ENCODE measurements at regions not wholly inside any gene's neighbourhood (a gene's known extent, or its start where the extent isn't known, plus 50 kb on each side); places are given as distances from the start of the nearest gene placed in this dataset.
"Not testable (repeated sequence)": the region's sequence is repeated elsewhere in the genome, so short reads cannot be mapped to it uniquely, and the experiment has no call there.

DNA sequence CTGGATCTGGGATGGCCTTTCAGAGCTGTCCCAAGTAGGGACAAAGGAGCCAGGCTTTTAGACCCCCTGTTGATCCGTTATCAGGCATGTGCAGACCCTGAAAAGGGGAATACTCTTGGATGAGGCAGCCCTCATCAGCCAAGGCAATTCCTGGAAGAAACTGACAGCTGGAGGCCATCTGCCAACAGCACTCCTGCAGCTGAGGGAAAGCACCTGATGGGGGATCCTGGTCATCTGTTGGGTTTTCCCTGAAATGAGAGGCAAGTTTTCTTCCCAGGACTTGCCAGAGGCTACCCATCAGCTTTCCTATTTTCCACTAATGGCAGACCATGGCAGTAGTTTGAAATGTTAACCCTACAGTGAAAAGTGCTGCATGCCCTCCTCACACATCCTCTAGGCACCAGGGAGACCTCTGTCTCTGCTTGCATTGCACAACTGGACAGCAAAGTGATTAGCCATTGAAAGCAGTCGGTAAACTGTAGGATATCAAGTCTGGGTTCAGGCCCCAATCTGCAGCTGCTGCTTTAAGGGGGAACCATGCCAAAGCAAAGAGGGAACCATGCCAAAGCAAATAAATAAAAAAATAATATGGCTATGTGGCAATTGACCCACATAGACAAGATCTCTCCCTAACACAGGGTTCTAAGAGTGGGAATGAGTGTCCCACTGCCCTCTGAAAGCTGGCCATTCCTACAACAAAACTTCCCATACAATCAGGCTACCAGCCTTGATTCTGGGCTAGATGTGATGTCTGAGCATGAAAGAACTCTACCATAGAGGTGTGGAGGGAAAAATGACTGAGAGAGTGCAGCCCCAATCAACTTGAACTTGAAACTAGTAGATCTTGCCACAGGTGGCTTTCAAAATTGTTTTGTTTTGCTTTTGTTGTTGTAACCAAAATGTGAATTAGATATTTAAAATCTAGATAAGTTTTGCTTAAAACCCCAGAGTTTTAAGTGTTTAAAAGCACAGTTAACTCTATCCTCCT is 232.0 kb upstream of the STT3B start:
- DNase-seq = no peak

DNA sequence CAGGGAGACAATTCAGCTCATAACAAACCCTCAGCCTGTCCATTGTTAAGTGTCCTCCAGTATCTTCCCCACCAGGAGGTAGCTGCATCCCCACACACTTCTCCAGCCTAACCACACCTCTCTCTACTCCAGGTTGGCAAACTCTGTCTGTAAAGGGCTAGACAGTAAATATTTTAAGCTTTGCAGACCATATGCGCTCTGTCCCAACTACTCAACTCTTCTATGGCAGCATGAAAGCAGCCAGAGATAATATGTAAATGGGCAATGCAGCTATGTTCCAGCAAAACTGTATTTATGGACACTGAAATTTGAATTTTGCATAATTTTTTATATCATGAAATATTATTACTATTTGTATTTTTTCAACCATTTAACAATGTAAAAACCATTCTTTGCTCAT is 230.4 kb upstream of the STT3B start:
- no peak for DNase-seq

DNA sequence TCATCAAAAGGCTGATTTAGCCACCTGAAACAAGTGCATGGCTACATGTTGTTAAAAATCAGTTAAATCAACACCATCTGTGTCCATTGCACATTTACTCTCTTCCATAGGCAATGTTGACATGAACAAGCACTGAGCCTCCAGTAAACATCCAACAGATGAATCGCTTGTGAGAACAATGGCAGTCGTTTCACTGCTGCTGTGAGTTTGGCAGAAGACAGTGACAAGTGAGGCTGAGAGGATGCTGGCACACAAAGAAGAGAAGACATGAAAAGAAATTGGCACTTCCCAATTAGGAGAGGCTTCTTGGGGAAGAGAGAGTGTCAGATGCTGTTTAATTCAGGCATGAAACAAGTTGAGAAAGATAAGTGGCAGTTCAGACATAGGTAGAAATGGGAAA is 227.4 kb upstream of the STT3B start:
- DNase-seq = no peak

DNA sequence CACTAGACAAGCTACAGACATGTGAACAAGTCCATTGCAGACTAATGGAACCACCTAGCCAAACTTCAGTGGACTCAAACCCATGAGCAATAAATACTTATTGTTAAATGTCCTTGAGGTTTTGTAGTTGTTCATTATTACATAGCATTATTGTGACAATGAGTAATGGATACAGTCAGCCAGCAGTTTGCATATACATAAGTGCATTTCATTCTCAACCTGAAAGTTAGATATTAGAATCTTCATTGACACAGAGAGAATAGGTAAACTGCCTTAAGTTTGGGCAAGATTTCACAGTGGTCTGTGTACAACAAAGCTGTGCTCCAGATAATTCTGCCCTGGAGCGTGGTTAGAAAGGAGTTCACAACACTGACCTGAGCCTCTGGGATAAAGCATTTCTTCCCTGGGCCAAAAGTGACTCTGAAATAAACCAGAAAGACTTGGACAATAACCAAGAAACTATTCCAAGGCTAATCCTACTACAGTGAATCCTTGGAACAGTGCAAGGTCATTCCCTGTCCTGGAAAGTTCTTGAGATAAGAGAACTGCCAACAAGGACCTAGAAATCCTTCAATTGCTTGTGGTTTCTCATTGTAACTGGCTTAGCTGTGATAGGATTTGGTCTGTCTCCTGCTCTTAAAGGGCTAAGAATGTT is 225.5 kb upstream of the STT3B start:
- DNase-seq = no peak

DNA sequence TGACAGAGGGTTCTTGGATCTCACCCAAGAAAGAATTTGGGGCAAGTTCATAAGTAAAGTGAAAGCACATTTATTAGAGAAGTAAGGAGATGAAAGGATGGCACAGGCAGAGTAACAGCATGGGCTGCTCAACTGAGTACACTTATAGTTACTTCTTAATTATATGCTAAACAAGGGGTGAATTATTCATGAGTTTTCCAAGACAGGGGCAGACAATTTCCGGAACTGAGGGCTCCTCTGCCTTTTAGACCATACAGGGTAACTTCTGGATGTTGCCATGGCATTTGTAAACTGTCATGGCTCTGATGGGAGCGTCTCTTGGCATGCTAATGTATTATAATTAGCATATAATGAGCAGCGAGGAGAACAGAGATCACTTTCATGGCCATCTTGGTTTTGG is 221.2 kb upstream of the STT3B start:
- DNase-seq = no peak

DNA sequence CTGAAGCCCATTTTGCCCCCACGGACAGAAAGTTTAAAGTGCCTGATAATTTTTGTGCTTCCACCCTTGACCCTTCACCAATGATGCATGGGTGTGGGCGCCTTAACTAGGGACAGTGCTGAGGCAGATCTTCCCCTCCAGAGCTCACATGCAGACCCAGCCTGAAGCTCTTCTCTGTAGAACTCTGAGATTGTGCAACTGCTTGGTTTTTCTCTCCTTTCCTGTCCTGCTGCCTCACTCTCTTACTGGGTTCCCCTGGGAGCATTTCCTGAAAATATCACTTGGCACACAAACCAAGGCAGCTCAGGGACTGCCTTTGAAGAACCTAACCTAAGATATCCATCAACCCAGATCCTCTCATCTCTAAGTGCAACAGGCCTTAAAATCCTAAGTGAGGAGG is 220.3 kb upstream of the STT3B start:
- DNase-seq = no peak

DNA sequence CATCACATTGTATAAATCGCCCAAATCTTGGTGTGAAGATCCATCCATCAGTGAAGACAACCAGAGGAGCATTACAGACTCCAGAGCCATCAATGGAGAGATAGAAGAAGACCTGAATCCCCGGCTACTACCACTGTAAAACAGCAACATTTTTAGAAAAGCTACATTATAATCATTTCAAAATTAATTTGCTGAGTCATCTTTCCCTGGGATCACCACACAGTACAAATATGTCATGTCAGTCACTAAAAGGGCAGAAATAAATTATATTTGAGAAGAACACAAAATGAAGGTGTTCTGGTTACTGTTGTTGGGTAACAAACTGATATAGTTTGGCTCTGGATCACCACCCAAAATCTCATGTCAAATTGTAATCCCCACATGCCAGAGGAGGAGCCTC is 218.5 kb upstream of the STT3B start:
- no peak for DNase-seq

DNA sequence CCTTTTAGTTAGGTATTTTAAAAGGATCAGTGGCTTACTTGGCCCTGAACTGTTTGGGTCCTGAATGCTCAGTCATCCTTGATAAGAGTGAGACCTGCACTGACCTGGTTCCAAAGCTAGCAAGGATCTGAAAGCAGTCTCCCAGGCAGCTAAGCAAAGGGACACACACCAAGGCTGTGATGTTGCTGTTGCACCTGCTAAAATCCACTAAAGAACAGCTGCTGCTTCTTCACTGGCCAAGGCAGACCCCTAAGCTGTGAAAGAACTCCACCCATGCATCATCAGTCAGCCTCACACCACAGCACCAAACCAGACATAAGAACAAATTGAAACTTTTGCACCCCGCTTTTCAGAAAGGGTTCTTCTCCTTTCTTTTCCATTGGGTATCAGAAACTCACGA is 213.4 kb upstream of the STT3B start:
- DNase-seq = no peak

DNA sequence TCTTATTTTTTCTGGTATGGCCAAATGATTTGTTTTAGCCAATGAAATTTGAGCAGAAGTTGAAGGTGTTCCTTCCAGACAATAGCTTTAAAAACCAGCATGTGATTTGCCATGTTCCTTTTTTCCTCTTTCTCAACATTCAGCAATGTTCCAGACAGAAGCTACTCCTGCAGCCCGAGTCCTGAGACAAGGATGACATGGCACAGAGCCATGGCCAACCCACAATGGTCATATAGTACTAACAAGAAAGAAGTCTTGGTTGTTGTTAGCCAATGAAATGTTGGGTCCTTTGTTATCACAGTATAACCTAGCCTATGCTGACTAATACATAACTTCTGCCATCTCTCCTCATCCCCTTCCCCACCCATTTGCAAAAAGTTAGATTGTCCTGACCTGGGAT is 211.1 kb upstream of the STT3B start:
- no peak for DNase-seq

DNA sequence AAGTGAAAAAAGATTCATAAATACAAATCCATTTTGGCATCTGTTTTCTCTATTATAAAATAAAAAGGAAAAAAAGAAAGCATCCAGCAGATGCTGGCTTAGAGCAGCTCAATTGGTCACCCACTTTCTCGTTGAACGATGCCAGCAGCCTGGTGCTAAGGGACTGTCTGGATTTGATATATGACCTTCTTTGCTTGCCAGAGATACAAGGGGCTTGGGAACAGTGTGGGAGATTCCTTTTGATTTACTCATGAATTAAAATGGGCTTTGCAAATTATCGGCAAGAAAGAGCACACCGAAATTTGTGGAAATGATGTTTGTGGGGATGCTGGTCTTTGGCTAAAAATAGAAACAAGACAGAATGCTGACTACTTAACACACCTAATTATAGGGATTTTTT is 210.3 kb upstream of the STT3B start:
- DNase-seq = no peak

DNA sequence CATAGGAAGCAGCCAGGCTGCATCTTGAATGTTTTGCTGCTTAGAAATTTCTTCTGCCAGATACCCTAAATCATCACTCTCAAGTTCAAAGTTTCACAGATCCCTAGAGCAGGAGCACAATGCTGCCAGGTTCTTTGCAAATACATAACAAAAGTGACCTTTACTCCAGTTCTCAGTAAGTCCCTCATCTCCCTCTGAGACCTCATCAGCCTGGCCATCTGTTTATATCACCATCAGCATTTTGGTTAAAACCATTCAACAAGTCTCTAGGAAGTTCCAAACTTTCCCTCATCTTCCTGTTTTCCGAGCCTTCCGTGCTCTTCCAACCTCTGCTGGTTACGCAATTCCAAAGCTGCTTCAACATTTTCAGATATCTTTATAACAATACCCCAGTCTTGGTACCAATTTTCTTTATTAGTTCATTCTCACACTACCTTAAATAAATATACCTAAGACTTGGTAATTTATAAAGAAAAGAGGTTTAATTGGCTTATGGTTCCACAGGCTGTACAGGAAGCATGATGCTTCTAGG is 204.8 kb upstream of the STT3B start:
- DNase-seq = not testable (repeated sequence)

DNA sequence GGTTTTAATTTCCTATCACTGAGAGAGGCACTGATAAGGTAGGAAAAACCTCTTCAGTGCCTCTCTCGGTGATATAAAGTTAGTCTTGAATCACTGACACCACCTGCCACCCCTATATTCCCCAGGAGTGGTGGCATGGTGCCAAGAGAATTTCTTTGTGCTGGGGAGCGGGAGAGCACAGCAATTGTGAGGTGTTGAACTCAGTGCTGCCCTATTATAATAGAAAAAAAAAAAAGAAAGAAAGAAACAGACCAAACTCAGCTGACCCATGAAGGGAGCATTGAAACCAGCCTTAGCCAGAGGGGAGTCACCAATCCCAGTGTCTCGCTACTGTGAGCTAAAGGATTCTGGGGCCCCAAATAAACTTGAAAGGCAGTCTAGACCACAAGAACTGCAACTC is 201.4 kb upstream of the STT3B start:
- DNase-seq = no peak

DNA sequence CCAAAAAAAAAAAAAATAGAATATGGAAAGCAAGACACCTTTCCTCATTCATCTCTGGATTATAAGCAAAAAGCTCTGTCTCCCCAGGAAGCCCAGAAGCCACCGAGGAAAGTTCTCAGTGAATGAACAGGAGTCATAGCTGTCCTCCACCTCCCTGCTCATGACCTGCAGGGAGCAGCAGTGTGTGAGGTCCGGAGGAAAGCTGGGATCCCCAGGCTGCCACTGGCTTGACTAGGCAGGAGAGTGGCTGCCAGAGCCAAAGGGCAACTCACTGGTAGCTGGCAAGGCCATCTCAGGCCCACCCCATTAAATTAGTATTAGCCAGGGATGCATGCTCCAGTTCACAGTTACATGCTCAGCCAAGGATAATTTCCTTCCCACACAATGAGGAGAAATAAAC is 191.6 kb upstream of the STT3B start:
- no peak for DNase-seq

DNA sequence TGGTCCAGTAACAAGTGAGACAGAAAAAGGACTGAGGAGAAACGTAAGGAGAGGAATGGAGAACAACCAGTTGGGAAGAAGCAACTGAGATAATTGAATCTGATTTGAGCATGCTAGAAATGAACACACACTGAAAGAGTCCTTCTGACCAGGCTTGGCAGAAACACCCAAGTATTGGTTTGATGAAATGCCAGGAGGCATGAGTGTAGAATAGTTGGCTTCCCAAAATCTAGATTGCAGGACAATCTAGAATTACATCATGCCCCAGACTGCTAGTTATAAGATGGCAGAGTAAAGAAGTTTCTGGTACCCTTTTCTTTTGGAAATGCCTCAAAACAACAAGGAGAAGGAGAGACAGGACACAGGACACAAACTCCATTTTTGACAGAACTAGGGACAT is 189.7 kb upstream of the STT3B start:
- no peak for DNase-seq

DNA sequence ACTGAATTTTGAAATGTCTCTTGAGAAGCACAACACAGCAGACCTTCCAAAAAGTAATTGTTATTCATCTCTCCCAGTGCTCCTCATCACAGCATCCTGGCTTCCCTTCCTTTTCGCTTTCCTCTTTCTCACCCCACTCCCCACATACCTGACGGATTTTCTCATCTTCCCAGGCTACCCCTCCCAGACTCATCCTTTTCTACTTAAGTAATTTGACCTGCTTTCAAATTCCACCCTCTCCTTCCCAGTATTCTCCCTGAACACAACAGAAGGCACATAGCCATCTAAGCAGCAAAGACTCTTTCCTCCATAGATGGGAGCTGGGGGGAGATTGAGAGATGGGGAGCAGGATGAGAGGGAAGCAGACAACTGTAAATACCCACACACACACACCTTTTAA is 187.1 kb upstream of the STT3B start:
- no peak for DNase-seq

DNA sequence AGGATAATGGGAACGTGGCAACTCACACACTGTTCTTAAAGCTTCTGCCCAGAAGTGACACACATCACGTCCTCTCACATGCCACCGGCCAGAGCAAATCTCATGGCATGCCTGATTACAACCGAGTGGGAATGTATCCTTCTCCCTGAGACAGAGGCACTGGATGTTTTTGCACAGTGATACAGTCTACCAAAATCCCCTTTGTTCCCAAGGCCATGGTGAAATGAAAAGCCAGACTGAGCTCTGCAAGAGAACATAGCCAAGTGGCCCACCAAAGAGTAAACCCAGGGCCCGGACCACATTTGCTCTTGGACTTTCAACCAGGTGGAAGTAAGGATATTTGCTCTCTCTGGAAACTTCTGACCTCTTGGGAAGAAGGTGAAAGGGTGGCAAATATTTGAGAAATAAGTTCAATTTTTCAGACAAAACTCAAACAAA is 186.2 kb upstream of the STT3B start:
- DNase-seq = no peak

DNA sequence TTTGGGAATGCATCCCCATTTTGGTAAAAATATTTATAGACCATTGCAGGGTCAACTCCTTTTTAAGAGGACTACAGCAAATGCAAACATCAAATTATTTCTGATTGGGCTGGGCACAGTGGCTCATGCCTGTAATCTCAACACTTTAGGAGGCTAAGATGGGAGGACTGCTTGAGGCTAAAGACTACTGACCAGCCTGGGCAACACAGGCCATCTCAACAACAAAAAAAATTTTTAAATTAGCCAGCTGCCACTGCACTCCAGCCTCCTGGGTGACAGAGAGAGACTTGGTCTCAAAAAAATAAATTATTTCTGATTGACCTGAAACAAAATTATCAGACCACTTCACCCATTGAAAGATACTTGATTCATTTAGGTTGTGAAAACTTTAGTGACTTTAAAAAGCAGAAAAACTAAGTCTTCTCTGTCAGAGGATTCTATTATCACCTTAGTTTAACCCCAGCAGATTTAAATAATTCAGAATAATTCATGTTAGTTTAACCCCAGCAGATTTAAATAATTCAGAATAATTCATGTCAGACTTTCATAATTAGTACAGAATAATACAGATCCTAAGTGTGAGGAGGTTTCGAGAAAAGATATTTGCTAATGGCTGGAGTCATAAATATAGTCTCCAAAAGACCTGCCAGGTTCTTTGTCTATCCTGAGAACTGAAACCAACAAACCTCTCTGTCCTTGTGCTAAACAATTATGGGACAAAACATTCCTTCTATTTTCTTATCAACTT is 183.6 kb upstream of the STT3B start:
- DNase-seq = no peak

DNA sequence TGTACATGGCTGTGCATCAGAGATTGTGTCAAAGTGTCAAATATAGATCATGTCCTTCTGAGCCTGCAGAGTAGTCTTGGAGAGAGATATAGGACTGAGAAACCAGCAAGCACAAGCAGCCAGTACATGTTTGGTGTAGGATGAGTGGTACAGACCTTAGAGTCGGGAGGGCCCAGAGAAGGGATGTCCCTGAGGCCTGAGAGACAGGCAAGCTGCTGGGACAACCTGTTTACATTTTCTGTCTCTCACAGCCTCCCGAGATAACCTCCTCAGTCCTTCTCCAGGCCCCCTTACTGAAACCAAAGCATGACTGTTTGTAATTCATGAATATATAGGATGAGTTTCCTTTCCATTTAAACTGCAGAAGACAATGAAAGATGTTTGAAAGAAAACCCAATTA is 182.4 kb upstream of the STT3B start:
- DNase-seq = no peak

DNA sequence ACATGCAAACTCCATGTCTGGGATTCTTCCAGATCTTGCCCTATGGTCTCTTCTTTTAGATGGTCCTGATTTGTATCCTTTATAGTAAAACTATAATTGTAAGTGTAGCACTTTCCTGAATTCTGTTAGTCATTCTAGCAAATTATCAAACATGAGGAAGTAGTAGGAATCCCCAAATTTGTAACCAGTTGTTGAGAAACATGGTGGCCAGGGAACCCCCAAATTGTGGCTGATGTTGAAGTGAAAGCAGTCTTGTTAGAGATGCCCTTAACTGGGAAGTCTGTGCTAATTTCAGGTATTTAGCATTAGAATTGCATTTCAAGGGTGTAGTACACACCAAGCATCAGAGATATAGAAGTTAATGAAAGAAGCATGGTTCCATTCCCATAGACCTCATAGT is 180.4 kb upstream of the STT3B start:
- DNase-seq = no peak

DNA sequence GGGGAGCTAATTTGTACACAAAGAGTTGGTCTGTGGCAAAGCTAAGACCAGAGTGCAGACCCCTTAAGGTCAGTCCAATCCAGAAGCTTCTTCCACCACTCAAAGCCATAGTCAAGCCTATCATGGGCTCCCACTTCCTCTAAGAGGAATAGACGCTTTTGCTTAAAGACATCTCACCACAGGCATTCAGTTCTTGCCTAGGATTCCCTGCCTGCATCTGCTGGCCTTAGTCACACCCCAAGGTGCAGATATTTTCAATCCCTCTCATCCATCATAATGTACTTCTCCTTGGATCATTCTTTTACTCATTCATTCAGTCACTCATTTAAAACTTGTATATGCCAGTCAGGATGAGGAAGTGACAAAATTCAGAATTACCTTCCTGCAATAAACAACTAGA is 179.6 kb upstream of the STT3B start:
- DNase-seq = no peak

DNA sequence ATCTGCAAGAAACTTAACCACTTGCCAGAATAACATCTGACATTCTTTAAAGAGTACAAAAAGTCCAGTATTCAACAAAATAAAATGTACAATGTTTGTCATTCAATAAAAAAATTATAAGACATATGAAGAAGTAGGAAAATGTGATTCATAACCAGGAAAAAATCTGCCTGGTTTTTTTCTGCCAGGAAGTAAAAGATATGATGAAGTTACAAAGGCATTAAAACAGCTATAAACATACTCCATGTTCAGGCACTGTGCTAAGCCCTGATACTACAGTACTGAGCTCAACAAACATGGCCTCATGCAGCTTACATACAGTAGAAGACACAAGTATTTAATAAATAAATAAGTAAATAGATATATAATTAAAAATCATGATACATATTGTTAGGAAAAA is 178.4 kb upstream of the STT3B start:
- DNase-seq = no peak

DNA sequence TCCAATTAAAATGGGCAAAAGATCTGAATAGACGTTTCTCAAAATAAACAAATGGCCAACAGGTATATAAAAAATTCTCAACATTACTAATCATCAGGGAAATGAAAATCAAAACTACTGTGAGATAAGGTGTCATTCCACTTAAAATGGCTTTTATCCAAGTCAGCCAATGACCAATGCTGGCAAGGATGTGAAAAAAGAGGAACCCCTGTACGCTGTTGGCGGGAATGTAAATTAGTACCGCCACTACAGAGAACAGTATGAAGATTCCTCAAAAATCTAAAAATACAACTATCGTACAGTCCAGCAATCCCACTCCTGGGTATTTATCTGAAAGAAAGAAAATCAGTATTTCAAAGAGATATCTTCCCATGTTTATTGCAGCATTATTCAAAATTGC is 176.9 kb upstream of the STT3B start:
- no peak for DNase-seq

DNA sequence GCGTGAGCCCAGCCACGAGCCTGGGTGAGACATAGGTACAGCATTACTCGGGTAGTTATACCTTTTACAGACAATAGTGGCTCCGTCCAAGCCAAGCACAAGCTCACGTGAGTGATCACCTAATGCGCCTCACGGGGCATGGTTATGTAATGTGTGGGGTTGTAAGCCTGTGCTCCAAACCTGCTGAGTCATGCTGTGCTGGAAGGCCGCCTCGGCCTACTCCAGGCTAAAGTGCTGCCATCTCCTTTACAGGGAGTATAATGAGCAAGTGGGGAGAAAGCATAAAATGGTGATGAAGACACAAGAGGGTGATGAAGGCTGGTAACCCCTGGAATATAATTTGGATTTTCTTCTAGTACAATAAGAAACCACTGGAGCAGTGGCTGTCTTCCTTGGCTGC is 175.8 kb upstream of the STT3B start:
- no peak for DNase-seq

Data from CD4-positive, alpha-beta T cell treated with Interleukin-6 for 4 hours (primary cell).